H1 (cell line): ENCODE measurements at regions not wholly inside any gene's neighbourhood (a gene's known extent, or its start where the extent isn't known, plus 50 kb on each side); places are given as distances from the start of the nearest gene placed in this dataset.

Source experiments
- CTCF ChIA-PET: fragments of 300-600 bp; sonication (Branson Sonifier 250); formaldehyde crosslinking; loops from one replicate; lab custom pipeline; 2021; ENCODE audit not compliant: partially characterized antibody; lab: Charles Lee
- POLR2A ChIA-PET: fragments of 300-600 bp; sonication (Branson Sonifier 250); formaldehyde crosslinking; loops from one replicate; lab custom pipeline; 2021; ENCODE audit warnings: inconsistent platforms; ENCODE audit not compliant: partially characterized antibody; lab: Charles Lee
- DNase-seq, 2 experiments: peaks; one replicate each; pipeline versions ENCODE4 v3.0.0 to v3.0.0-alpha.2; 2010 to 2022; ENCODE audit warnings: low spot score in 2 of 2, low read depth in 1 of 2, mixed read lengths in 1 of 2
- FAIRE-seq: peaks from 2 replicates; lab custom pipeline; 2011; peaks lifted over from hg19 to GRCh38; lab: Jason Lieb, UNC
- H2AFZ ChIP-seq: 2 replicates; pipeline ENCODE4 v1.8.1; 2012; ENCODE audit warnings: low read length, inconsistent platforms
- H2AK5ac ChIP-seq: 2 replicates; pipeline ENCODE4 v1.6.1; 2013; ENCODE audit warnings: low read depth, low read length
- H2BK120ac ChIP-seq: replicated peaks from 2 replicates; pipeline ENCODE3; 2013; ENCODE audit warnings: low read depth, low read length, inconsistent platforms
- H2BK12ac ChIP-seq: 2 replicates; pipeline ENCODE4 v1.6.1; 2013; ENCODE audit warnings: low read depth, low read length
- H2BK15ac ChIP-seq: 2 replicates; pipeline ENCODE4 v1.6.1; 2013; ENCODE audit warnings: low read length
- H2BK20ac ChIP-seq: 2 replicates; pipeline ENCODE4 v1.6.1; 2013; ENCODE audit warnings: low read length
- H2BK5ac ChIP-seq: 2 replicates; pipeline ENCODE4 v1.6.1; 2013; ENCODE audit warnings: low read depth, low read length
- H3K14ac ChIP-seq: 2 replicates; pipeline ENCODE4 v1.6.1; 2013; ENCODE audit warnings: inconsistent platforms; ENCODE audit not compliant: insufficient read length
- H3K18ac ChIP-seq: 2 replicates; pipeline ENCODE4 v1.6.1; 2013; ENCODE audit warnings: low read length; ENCODE audit errors: extremely low read depth
- H3K23ac ChIP-seq: 2 replicates; pipeline ENCODE4 v1.6.1; 2013; ENCODE audit warnings: inconsistent platforms; ENCODE audit not compliant: insufficient read length
- H3K23me2 ChIP-seq: 2 replicates; pipeline ENCODE4 v1.6.1; 2013; ENCODE audit warnings: low read depth, low read length
- H3K27ac ChIP-seq: 2 replicates; pipeline ENCODE4 v1.6.1; 2011; ENCODE audit warnings: low read depth, low read length, inconsistent platforms
- H3K27me3 ChIP-seq, 4 experiments: replicated peaks in 1 of 4; 1 replicate in 1 of 4; 2 replicates in 3 of 4; pipeline versions ENCODE4 v1.6.1 to v1.8.1; 2011 to 2013; ENCODE audit warnings: low read length in 3 of 4, mild to moderate bottlenecking in 3 of 4, inconsistent platforms in 2 of 4, mixed read lengths in 2 of 4, moderate library complexity in 1 of 4; ENCODE audit not compliant: control insufficient read depth in 3 of 4, insufficient read depth in 3 of 4; ENCODE audit errors: extremely low read depth in 1 of 4
- H3K36me3 ChIP-seq, 4 experiments: 2 replicates each; pipeline versions ENCODE4 v1.6.1 to v1.8.1; 2011 to 2013; ENCODE audit warnings: mild to moderate bottlenecking in 4 of 4, low read length in 3 of 4, moderate library complexity in 2 of 4, control low read depth in 1 of 4, inconsistent platforms in 1 of 4; ENCODE audit not compliant: insufficient read depth in 4 of 4, control insufficient read depth in 2 of 4
- H3K4ac ChIP-seq: replicated peaks from 2 replicates; pipeline ENCODE3; 2013; ENCODE audit warnings: low read length, low read depth, mixed read lengths, inconsistent platforms; ENCODE audit not compliant: insufficient read length
- H3K4me1 ChIP-seq, 4 experiments: replicated peaks in 1 of 4; 1 replicate in 1 of 4; 2 replicates in 3 of 4; pipeline versions ENCODE4 v1.6.1 to v1.8.1; 2011 to 2013; ENCODE audit warnings: low read length in 3 of 4, inconsistent platforms in 2 of 4, mixed read lengths in 1 of 4; ENCODE audit not compliant: insufficient read depth in 4 of 4, control insufficient read depth in 3 of 4
- H3K4me2 ChIP-seq, 2 experiments: 2 replicates each; pipeline versions ENCODE4 v1.6.1 to v1.8.1; 2011 to 2013; ENCODE audit warnings: low read depth in 2 of 2, low read length in 2 of 2, control low read depth in 1 of 2, inconsistent platforms in 1 of 2, mild to moderate bottlenecking in 1 of 2; ENCODE audit not compliant: insufficient read depth in 1 of 2
- H3K4me3 ChIP-seq, 4 experiments: fragments of 200-600, 300-600 bp in 1 of 4; sonication (generic), shearing (Covaris generic), sonication (Bioruptor Twin) in 1 of 4; 2 replicates each; pipeline versions ENCODE4 v1.5.1 to v1.8.1; 2011 to 2016; ENCODE audit warnings: low read length in 4 of 4, low read depth in 3 of 4, control low read depth in 2 of 4, inconsistent platforms in 2 of 4, mild to moderate bottlenecking in 2 of 4, mixed read lengths in 1 of 4, moderate library complexity in 1 of 4; ENCODE audit not compliant: insufficient read depth in 2 of 4; ENCODE audit errors: extremely low read depth in 1 of 4
- H3K56ac ChIP-seq: replicated peaks from 2 replicates; pipeline ENCODE3; 2013; ENCODE audit warnings: low read depth, mild to moderate bottlenecking, mixed read lengths, low read length, inconsistent platforms; ENCODE audit not compliant: insufficient read length
- H3K79me1 ChIP-seq: 2 replicates; pipeline ENCODE4 v1.6.1; 2013; ENCODE audit warnings: low read depth, low read length, control low read depth
- H3K79me2 ChIP-seq, 2 experiments: 2 replicates each; pipeline versions ENCODE4 v1.6.1 to v1.8.1; 2012 to 2013; ENCODE audit warnings: low read length in 2 of 2, mild to moderate bottlenecking in 2 of 2, inconsistent platforms in 1 of 2; ENCODE audit not compliant: insufficient read depth in 2 of 2, control insufficient read depth in 1 of 2
- H3K9ac ChIP-seq, 4 experiments: replicated peaks in 1 of 4; 1 replicate in 1 of 4; 2 replicates in 3 of 4; pipeline versions ENCODE4 v1.6.1 to v1.8.1; 2011 to 2013; ENCODE audit warnings: low read depth in 3 of 4, low read length in 3 of 4, control low read depth in 2 of 4, mild to moderate bottlenecking in 2 of 4, moderate library complexity in 2 of 4, inconsistent platforms in 1 of 4; ENCODE audit errors: extremely low read depth in 1 of 4
- H3K9me3 ChIP-seq, 2 experiments: 2 replicates each; pipeline versions ENCODE4 v1.6.1 to v1.8.1; 2012 to 2013; ENCODE audit warnings: mild to moderate bottlenecking in 2 of 2, moderate library complexity in 2 of 2, control low read depth in 1 of 2, inconsistent platforms in 1 of 2, low read depth in 1 of 2, low read length in 1 of 2, mixed read lengths in 1 of 2; ENCODE audit not compliant: insufficient read depth in 2 of 2
- H4K20me1 ChIP-seq, 2 experiments: replicated peaks in 1 of 2; 2 replicates each; pipeline versions ENCODE3 to v1.8.1; 2011 to 2013; ENCODE audit warnings: inconsistent platforms in 2 of 2, low read length in 2 of 2, mild to moderate bottlenecking in 1 of 2; ENCODE audit not compliant: insufficient read depth in 2 of 2, control insufficient read depth in 1 of 2
- H4K5ac ChIP-seq: 2 replicates; pipeline ENCODE4 v1.6.1; 2013; ENCODE audit warnings: low read length, low read depth, mixed read lengths, inconsistent platforms; ENCODE audit not compliant: insufficient read length
- H4K8ac ChIP-seq: 2 replicates; pipeline ENCODE4 v1.8.0; 2013; ENCODE audit warnings: mild to moderate bottlenecking, moderate library complexity, low read length, inconsistent platforms; ENCODE audit not compliant: insufficient read depth; ENCODE audit errors: extremely low read depth
- H4K91ac ChIP-seq: replicated peaks from 2 replicates; pipeline ENCODE3; 2013; ENCODE audit warnings: low read length, mixed read lengths, inconsistent platforms; ENCODE audit not compliant: insufficient read length
- TBP ChIP-seq: IDR thresholded peaks from 2 replicates; pipeline ENCODE4 v1.6.1; 2011; ENCODE audit warnings: low read depth, low read length, improper control_type of control experiment
- WGBS, 2 experiments: shearing (Covaris generic) in 1 of 2; methylation state at CpG; one replicate each; pipeline versions ENCODE4 v1.1.6 to v1.1.7; 2013 to 2015; ENCODE audit warnings: low lambda C conversion rate in 2 of 2, mixed read lengths in 2 of 2, inconsistent platforms in 1 of 2, low coverage in 1 of 2, missing lambda C conversion rate in 1 of 2; ENCODE audit not compliant: insufficient replicate concordance in 2 of 2, insufficient coverage in 1 of 2, insufficient read length in 1 of 2; ENCODE audit errors: extremely low coverage in 1 of 2, missing lambda C conversion rate in 1 of 2; 5-methylcytosine and 5-hydroxymethylcytosine counted together
- TF ChIP-seq, protein P1 (sequence below): IDR thresholded peaks from 2 replicates; pipeline ENCODE4 v1.6.1; 2012; ENCODE audit warnings: inconsistent platforms

GRCh38 chr14:101195309-101195901 is 291.9 kb upstream of the RTL1 start:
- Histone ChIP-seq H2BK12ac (no peak overlapping the region), H3K27me3 (peaks cover 0 to 7% (median 1%) of the 10 kb centered on the region in 4 experiments; a peak in 2 of 7 replicates), H3K23ac (no peak overlapping the region), H3K18ac (no peak overlapping the region), H3K27ac (no peak overlapping the region), H4K8ac (no peak overlapping the region), H2AFZ (no peak overlapping the region), H4K5ac (no peak overlapping the region), H3K4ac (no peak overlapping the region), H4K20me1 (no peaks in the 10 kb centered on the region), H3K9me3 (no peaks in the 10 kb centered on the region), H4K91ac (no peak overlapping the region), H2BK5ac (no peak overlapping the region), H3K56ac (no peak overlapping the region), H2BK120ac (no peak overlapping the region), H2BK20ac (no peak overlapping the region), H3K4me1 (peaks cover 0 to 24% (median 11%) of the 10 kb centered on the region in 4 experiments; a peak in 6 of 7 replicates), H3K79me2 (no peaks in the 10 kb centered on the region), H3K4me2 (no peak overlapping the region), H3K14ac (no peak overlapping the region), H3K23me2 (no peaks in the 10 kb centered on the region), H2AK5ac (no peak overlapping the region), H3K79me1 (no peaks in the 10 kb centered on the region), H2BK15ac (no peak overlapping the region), H3K4me3 (no peak overlapping the region), H3K36me3 (no peaks in the 10 kb centered on the region), H3K9ac (no peak overlapping the region)
- TF ChIP-seq TBP = no peak
- TF ChIP-seq, protein P1, sequence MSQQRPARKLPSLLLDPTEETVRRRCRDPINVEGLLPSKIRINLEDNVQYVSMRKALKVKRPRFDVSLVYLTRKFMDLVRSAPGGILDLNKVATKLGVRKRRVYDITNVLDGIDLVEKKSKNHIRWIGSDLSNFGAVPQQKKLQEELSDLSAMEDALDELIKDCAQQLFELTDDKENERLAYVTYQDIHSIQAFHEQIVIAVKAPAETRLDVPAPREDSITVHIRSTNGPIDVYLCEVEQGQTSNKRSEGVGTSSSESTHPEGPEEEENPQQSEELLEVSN = peak; percentile 52
- no peak for FAIRE-seq
- CTCF ChIA-PET = interaction anchor here (1.1 to 1.5 kb wide), 4 partner anchors 10 to 407 kb away, joined by 3 to 5 read pairs (median 4); no protein-coding TSS in a partner anchor
- POLR2A ChIA-PET = no interaction called here
- 83% methylated on average over 11 of the region's 12 CpGs; no CpG with 5 or more reads in 1 of the 2 experiments for WGBS, 2 experiments
- DNase-seq = peak in 1 of 2 experiments; percentile 39
